ENCODE measurements at regions not wholly inside any gene's neighbourhood (a gene's known extent, or its start where the extent isn't known, plus 50 kb on each side); places are given as distances from the start of the nearest gene placed in this dataset.

GRCh38 chr2:133773854-133774653 lies 205.8 kb upstream of the NCKAP5 start:
- no peak for DNase-seq

- DNase-seq: no peak
These were observed 206.4 kb upstream of the NCKAP5 start for GRCh38 chr2:133774654-133775015.

DNA sequence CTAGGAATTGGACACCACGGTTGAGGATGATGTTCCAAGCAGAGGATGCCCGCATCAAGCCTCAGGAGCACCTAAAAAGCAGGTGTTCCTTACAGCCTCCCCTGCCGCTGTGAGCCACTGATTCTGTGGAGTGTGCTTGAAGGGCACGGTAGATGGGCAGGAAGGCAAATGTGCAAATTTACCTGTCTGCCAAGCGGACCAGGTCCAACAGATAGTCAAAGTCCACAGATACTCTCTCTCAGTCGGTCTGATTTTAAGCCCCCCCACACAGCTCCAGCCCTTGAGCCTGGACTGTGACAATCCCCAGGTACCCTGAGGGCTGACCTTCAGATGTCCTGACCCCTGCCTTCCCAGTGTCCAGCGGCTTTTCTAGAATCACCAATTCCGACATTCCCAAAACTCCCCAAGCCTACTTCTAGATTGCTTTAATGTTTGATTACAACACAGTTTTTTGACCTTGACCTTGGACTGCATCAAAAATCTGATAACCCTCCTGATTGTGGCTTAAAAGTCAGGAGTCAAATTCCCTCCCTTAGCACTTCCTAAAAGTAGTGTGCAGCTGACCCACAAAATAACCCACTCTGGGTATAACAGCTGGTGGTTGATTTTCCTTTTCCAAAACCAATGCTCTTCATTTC lies 208.8 kb upstream of the NCKAP5 start:
- DNase-seq: no peak

GRCh38 chr2:133777574-133777960 lies 209.3 kb upstream of the NCKAP5 start:
- DNase-seq: no peak

- peak; percentile 80 for DNase-seq
These were observed 212.1 kb upstream of the NCKAP5 start for GRCh38 chr2:133780099-133780996.

- no peak for DNase-seq
These were observed 212.8 kb upstream of the NCKAP5 start for GRCh38 chr2:133780997-133781513.

GRCh38 chr2:133787207-133787606 lies 218.9 kb upstream of the NCKAP5 start:
- DNase-seq: no peak

DNA sequence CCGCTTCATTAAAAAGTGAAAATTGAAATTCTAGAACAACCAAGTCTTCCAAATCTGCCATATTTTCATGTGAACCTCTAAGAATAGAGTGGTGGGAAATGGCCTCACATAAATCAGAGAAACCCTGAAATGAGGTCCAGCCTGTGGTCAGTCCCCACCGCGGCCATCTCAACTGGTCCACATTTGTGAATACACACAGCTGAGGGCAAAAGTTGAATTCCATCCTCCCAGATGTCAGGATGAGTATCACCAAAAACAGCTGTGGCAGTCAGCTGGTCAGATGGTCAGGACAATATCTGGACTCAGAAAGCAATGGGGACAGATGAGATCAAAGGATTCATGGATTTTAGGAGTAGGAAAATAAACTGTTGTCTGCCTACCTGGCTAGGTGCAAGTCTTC lies 219.4 kb upstream of the NCKAP5 start:
- DNase-seq: no peak

DNA sequence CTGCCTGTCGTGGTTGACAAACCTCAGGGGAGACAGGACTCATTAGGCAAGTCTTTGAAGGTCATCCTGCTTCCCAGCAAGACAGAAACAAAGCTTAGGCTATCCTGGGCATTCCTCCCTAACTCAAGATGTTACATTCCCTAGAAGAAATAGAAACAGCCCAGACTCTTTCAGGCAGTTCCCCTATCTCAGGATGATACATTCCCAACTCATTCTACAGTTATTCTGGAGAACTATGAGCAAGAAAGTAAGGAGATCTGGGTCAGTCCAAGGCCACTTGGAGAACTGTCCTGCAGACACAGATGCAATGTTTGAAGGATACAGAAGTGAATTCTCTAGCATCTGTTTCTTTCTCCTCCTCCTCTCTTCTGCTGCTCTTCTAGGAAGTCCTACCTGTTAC lies 220.1 kb upstream of the NCKAP5 start:
- DNase-seq: no peak

GRCh38 chr2:133789743-133790142 lies 221.5 kb upstream of the NCKAP5 start:
- DNase-seq: peak; percentile 71

GRCh38 chr2:133790711-133791110 lies 222.4 kb upstream of the NCKAP5 start:
- DNase-seq: no peak

GRCh38 chr2:133791191-133791590 lies 222.9 kb upstream of the NCKAP5 start:
- no peak for DNase-seq

DNA sequence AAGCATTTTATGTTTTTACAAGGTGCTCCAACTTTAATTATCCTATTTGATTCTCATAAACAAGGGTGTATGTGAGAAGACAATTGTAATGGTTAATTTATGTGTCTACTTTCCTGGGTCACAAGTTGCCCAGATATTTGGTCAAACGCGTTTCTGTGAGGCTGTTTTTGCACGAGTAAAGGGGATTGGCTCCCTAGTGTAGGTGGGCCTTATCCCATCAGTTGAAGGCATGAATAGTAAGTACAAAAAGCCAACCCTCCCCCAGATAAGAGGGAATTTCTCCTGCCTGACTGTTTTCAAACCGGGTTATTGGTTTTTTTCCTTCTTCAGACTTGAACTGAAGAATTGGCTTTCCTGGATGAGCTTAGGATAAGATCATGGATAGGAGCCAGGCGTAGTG lies 224.0 kb upstream of the NCKAP5 start:
- DNase-seq: no peak

- no peak for DNase-seq
These were observed 225.9 kb upstream of the NCKAP5 start for GRCh38 chr2:133794114-133794513.

DNA sequence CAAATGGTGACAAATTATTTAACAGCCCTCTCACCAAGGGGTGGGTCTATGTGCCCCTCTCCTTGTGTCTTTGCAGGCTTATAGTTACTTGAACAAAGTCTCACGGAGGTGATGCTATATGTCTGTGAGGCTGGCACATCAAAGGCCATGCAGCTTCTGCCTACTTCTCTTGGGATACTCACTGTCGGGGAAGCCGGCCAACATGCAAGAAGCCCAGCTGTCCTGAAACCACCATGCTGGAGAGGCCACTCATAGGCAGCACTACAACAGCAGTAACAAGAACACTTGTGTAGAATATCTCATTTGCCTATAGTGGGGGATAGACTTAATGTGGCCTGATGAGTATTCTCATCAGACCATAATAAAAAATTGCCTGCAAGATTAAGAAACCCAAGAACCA lies 233.7 kb upstream of the NCKAP5 start:
- peak; percentile 60 for DNase-seq

- peak; percentile 86 for DNase-seq
These were observed 234.3 kb upstream of the NCKAP5 start for GRCh38 chr2:133802409-133803039.

DNA sequence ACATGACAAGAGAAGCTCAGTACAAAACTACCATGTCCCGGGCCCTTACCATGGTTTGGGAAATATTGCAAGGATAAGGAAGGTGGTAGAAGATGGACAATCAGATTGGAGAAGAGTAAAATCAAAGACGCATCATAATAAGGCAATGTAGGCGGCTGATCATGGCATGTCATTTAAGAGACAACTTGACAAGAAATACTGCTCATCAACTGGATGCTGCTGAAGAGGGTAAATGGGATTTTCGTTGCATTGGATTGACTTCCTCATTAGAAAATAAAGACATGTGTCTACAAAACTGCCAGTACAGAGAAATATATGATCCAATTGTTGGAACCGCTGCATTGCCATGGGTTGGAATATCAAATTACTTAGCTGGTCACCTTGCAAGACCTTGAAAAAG lies 238.3 kb upstream of the NCKAP5 start:
- no peak for DNase-seq

DNA sequence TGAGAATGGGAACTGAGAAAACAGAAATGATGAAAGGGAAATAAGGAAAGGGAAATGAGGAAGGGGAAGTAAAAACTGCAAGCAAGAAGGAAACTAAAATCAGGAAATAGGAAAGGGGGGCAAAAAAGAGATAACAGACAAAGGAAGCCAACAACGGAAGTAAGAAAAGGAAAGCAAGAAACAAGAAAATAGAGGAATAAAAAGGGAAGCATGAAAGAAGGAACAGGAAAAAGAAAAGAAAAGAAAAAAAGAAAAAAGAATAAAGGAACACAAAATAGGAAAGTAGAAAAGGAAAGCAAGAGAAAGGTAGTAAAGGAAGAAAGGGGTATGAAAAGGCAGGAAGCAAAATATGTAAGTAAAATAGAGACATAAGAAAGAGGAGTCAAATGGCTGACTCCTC lies 241.2 kb upstream of the NCKAP5 start:
- no peak for DNase-seq

- DNase-seq: no peak
These were observed 242.3 kb upstream of the NCKAP5 start for GRCh38 chr2:133810559-133810958.

DNA sequence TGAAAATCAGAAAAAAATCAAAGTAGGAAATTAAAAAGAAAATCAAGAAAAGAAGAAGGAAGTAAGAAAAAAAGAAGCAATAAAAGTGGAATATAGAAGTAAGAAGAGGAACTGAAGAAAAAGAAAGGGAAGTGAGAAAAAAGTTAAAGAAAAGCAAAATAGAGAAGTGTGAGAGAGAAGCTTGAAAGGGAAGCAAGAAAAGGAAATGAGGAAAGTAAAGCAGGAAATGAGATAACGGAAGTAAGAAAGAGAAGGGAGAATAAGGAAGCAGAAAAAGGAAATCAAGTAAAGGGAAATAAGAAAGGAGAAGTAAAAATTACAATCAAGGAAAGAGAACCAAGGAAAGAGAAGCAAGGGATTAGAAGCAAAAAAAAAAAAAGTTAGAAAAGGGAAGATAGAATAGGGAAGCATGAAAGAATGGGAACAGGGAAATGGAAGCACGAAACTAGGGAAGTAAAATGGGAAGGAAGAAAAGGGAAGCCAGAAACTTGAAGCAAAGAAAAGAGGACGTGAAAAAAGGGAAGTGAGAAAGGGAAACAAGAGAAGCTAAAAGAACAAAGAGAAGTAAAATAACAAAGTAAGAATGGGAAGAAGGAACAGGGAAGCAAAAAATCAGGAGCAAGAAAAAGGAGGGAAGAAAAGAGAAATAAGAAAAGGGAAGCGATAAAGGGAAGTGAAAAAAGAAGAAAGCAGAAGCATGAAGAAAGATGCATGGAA lies 243.3 kb upstream of the NCKAP5 start:
- no peak for DNase-seq

DNA sequence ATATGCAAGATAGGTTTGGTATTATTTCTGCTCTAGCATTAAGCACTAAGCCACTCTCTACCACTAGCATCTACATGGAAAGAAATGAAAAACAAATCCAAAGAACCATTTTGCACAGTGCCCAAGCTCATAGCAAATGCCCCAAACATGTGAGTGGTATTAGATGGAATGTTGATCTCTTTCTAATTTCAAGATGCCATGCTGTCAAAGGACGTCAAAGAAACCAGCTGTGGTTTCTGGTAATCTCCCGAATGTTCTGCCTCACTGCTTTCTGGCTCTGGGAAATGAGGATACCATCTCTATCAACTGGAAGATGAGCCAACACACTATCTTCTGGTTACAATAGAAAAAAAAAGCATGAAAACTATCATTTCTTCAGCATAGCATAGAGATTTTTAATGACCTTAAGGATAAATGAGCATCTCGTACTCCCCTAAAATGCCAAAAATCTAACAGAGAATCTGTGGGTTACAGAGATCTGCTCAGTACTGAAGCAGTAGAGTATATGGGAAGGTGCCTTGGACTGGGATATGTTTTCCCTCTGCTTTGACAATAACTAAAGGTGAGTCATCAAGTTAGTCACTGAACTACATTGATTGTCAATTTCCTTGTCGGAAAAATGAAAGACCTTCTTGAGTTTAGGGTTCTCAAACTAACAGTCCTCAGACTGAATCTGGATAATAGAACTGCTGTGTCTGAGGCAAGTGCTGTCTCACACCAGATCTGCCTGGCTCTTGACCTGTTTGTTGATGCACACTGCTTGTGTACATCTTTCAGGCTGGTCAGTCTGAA lies 244.8 kb upstream of the NCKAP5 start:
- DNase-seq: no peak

All from NCI-H345 (cell line).